Erythroblast (primary cell): ENCODE measurements at regions not wholly inside any gene's neighbourhood (a gene's known extent, or its start where the extent isn't known, plus 50 kb on each side); places are given as distances from the start of the nearest gene placed in this dataset.
"Not testable (repeated sequence)": the region's sequence is repeated elsewhere in the genome, so short reads cannot be mapped to it uniquely, and the experiment has no call there.

Source experiments
- DNase-seq, 2 experiments: peaks; one replicate each; lab custom pipeline; 2025; lab: John Stamatoyannopoulos, UW
- GATA1 ChIP-seq: IDR thresholded peaks from 2 replicates; pipeline ENCODE4 v1.6.1; 2011; ENCODE audit warnings: low read depth, mild to moderate bottlenecking, control low read depth, low read length, moderate library complexity
- POLR2A ChIP-seq: IDR thresholded peaks from 2 replicates; pipeline ENCODE4 v1.6.1; 2011; ENCODE audit warnings: mild to moderate bottlenecking, low read length

- DNase-seq, result no peak
- TF ChIP-seq POLR2A (no peak), GATA1 (no peak)
Observed at GRCh38 chr22:49006207-49007012, 821.3 kb downstream of the BRD1 start.

- no peak for DNase-seq
- TF ChIP-seq GATA1, result no peak
- no peak for TF ChIP-seq POLR2A
Observed at GRCh38 chr22:49005557-49005956, 822.1 kb downstream of the BRD1 start.

GRCh38 chr22:49004484-49005399 is 822.9 kb downstream of the BRD1 start:
- DNase-seq, result no peak

GRCh38 chr22:48997605-48998004 is 830.1 kb downstream of the BRD1 start:
- DNase-seq, result not testable (repeated sequence)

More at GRCh38 chr22:49004484-49005399, 822.9 kb downstream of the BRD1 start:
- no peak for TF ChIP-seq POLR2A
- no peak for TF ChIP-seq GATA1

- DNase-seq, result no peak
- no peak for TF ChIP-seq GATA1
- TF ChIP-seq POLR2A, result no peak
Observed at GRCh38 chr22:48993655-48994054, 834.0 kb downstream of the BRD1 start.

- DNase-seq, result no peak
- TF ChIP-seq POLR2A (no peak), GATA1 (no peak)
Observed at GRCh38 chr22:48984639-48985038, 843.0 kb downstream of the BRD1 start.

- TF ChIP-seq POLR2A, result no peak
- no peak for TF ChIP-seq GATA1
- no peak for DNase-seq
Observed at GRCh38 chr22:48982321-48982905, 845.3 kb downstream of the BRD1 start.

- DNase-seq, result no peak
- TF ChIP-seq POLR2A, result no peak
- TF ChIP-seq GATA1, result no peak
Observed at GRCh38 chr22:48981371-48982061, 846.2 kb downstream of the BRD1 start.

- DNase-seq, result no peak
- TF ChIP-seq POLR2A (no peak), GATA1 (no peak)
Observed at GRCh38 chr22:48980918-48981317, 846.8 kb downstream of the BRD1 start.

GRCh38 chr22:48980409-48980808 is 847.3 kb downstream of the BRD1 start:
- no peak for DNase-seq
- TF ChIP-seq GATA1, result no peak
- TF ChIP-seq POLR2A, result no peak

- DNase-seq, result no peak
- no peak for TF ChIP-seq GATA1
- TF ChIP-seq POLR2A, result no peak
Observed at GRCh38 chr22:48979482-48979881, 848.2 kb downstream of the BRD1 start.

- TF ChIP-seq GATA1 (no peak), POLR2A (no peak)
- no peak for DNase-seq
Observed at GRCh38 chr22:48976556-48977535, 850.8 kb downstream of the BRD1 start.

GRCh38 chr22:48975886-48976285 is 851.8 kb downstream of the BRD1 start:
- TF ChIP-seq GATA1, result no peak
- TF ChIP-seq POLR2A, result no peak
- DNase-seq, result no peak

GRCh38 chr22:48975316-48975741 is 852.3 kb downstream of the BRD1 start:
- TF ChIP-seq POLR2A, result no peak
- TF ChIP-seq GATA1, result no peak
- DNase-seq, result no peak
